Psoas muscle (tissue), 7 donors: ENCODE measurements at regions not wholly inside any gene's neighbourhood (a gene's known extent, or its start where the extent isn't known, plus 50 kb on each side); places are given as distances from the start of the nearest gene placed in this dataset.

ENCODE experiments used
- ATAC-seq, 4 donors: fragments of 200-7000 bp; cut with Tn5 transposase; one replicate each; pipeline ENCODE4 v1.9.1; 2020; ENCODE audit warnings: moderate library complexity in 3 of 4, mild to moderate bottlenecking in 2 of 4
- DNase-seq, 2 donors: peaks; one replicate each; pipeline ENCODE4 v3.0.0-alpha.2; 2020
- H3K27ac ChIP-seq: fragments of 200-600 bp; one replicate; pipeline ENCODE4 v1.8.0; 2022
- H3K27me3 ChIP-seq, 3 donors: fragments of 200-600 bp in 1 of 3; one replicate each; pipeline versions ENCODE4 v1.6.1 to v1.8.0; 2013 to 2022; ENCODE audit warnings: low read length in 2 of 3, mild to moderate bottlenecking in 2 of 3, moderate library complexity in 1 of 3; ENCODE audit not compliant: insufficient read depth in 3 of 3
- H3K36me3 ChIP-seq, 2 donors: fragments of 200-600 bp in 1 of 2; one replicate each; pipeline versions ENCODE4 v1.6.1 to v1.8.0; 2013 to 2022; ENCODE audit warnings: low read depth in 1 of 2, mild to moderate bottlenecking in 1 of 2, moderate library complexity in 1 of 2; ENCODE audit not compliant: insufficient read depth in 1 of 2
- H3K4me1 ChIP-seq: fragments of 200-600 bp; one replicate; pipeline ENCODE4 v1.8.0; 2022
- H3K4me3 ChIP-seq: fragments of 200-600 bp; one replicate; pipeline ENCODE4 v1.8.0; 2022; ENCODE audit warnings: mild to moderate bottlenecking
- H3K9me3 ChIP-seq: fragments of 200-600 bp; one replicate; pipeline ENCODE4 v1.8.0; 2022
- WGBS, 3 donors: extraction: QIAGEN DNeasy Blood & Tissue Kit; methylation state at CpG; one replicate each; pipeline versions ENCODE4 v1.1.6 to v1.1.7; 2013; 5-methylcytosine and 5-hydroxymethylcytosine counted together
- intact Hi-C, 2 donors: fragments of 100-400 bp; cut with DNase I; formaldehyde crosslinking; loops; one replicate each; pipeline versions ENCODE4 v1.11.0 to v1.14.2; 2022
- TF ChIP-seq, protein P1 (sequence below): fragments of 200-600 bp; IDR thresholded peaks from one replicate; pipeline ENCODE4 v1.8.0; 2022; ENCODE audit warnings: antibody characterized with exemption
- donor health status: healthy with polysubstance abuse.
- donor health status: DM: no; HTN: no; CAD: no; lungs with moderate emphysema.
- donor health status: Bipolar disorder and iron deficiency.
- donor health status: healthy.
- donor health status: DM: yes; HTN: yes; CAD: no.
- donor health status: DM: no; HTN: no; CAD: no.
- donor health status: DM: yes; HTN: yes; CAD: no.

DNA sequence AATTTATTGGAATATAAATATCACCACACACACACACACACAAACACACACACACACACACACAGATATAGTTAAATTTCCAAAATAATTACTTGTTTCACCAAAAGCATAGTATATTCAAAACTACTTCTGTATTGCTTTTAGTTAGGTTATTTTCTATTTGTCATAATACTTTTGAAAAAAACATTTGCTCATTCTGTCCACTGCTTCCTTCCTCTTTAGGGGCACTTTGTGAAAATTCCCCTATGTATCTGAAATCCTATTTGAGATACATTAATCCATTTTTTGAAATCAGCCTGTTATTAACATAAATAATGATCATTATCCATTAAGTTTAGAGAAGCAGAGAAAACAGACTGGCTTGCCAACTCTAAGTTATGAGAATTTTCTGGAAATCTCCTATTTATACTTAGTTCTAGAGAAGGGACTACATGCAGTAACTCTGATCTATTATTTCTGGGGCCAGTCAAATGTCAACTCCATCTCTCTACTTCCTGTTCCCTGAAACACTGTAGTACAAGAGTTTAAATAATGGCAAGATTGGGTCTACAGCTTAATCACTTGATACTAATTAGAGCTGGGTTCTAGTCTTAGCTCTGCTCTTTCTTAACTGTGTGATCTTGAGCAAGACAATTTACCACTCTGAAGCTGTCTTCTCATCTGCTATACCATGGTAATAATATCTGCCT is 54.4 kb upstream of the GPR174 start:
- Histone ChIP-seq H3K36me3 (no peaks in the 10 kb centered on the region), H3K27me3 (peaks cover 0 to under 1% (median 0%) of the 10 kb centered on the region in 3 donors), H3K4me1 (no peaks in the 10 kb centered on the region), H3K9me3 (no peaks in the 10 kb centered on the region), H3K4me3 (no peak overlapping the region), H3K27ac (no peak overlapping the region)
- intact Hi-C loops: no loop called here
- TF ChIP-seq, protein P1, sequence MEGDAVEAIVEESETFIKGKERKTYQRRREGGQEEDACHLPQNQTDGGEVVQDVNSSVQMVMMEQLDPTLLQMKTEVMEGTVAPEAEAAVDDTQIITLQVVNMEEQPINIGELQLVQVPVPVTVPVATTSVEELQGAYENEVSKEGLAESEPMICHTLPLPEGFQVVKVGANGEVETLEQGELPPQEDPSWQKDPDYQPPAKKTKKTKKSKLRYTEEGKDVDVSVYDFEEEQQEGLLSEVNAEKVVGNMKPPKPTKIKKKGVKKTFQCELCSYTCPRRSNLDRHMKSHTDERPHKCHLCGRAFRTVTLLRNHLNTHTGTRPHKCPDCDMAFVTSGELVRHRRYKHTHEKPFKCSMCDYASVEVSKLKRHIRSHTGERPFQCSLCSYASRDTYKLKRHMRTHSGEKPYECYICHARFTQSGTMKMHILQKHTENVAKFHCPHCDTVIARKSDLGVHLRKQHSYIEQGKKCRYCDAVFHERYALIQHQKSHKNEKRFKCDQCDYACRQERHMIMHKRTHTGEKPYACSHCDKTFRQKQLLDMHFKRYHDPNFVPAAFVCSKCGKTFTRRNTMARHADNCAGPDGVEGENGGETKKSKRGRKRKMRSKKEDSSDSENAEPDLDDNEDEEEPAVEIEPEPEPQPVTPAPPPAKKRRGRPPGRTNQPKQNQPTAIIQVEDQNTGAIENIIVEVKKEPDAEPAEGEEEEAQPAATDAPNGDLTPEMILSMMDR: no peak
- DNase-seq: no peak
- ATAC-seq: no peak

DNA sequence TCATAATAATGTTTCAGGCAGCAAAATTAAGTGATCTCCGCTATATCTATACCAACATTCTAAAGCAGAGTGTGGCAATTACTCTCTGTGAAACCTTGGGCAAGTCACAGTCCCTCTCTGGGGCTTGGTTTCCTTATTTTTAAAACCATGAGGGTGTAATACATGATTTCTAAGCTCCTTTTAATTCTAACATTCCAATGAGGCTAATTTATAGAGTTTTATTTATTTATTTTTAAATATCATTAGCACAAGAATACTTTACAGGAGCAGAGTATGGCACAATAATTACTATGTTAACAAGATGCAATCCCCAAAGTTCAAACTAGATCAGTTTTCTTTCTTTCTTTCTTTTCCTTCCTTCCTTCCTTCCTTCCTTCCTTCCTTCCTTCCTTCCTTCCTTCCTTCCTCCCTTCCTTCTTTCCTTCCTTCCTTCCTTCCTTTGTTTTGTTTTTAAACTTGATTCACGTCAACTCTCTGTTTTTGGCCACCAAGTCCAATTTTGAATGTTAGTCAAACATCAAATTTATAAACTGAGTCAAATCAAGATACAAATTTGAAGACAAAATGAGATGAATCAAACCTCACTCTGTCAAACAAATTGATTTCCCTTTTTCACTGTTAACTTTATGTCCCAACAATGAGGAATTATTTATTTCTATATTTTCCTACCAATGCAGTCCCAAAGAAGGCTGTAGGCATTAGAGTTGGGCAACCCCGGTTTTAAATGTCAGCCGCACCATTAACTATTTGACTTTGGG is 50.2 kb upstream of the GPR174 start:
- intact Hi-C loops: no loop called here
- 65 to 89% (median 80%) methylated on average over 4 of the region's 4 CpGs for WGBS, 3 donors

More for the DNA sequence above, 50.2 kb upstream of the GPR174 start:
- H3K27ac ChIP-seq: no peak overlapping the region
- no peak for DNase-seq
- no peaks in the 10 kb centered on the region for H3K4me1 ChIP-seq
- TF ChIP-seq, protein P1: no peak
- ATAC-seq: no peak
- H3K27me3 ChIP-seq: peaks cover 0 to 4% (median 0%) of the 10 kb centered on the region in 3 donors
- H3K36me3 ChIP-seq: no peaks in the 10 kb centered on the region
- no peak overlapping the region for H3K4me3 ChIP-seq
- no peaks in the 10 kb centered on the region for H3K9me3 ChIP-seq
